ENCODE measurements at regions not wholly inside any gene's neighbourhood (a gene's known extent, or its start where the extent isn't known, plus 50 kb on each side); places are given as distances from the start of the nearest gene placed in this dataset.
"Not testable (repeated sequence)": the region's sequence is repeated elsewhere in the genome, so short reads cannot be mapped to it uniquely, and the experiment has no call there.

DNA sequence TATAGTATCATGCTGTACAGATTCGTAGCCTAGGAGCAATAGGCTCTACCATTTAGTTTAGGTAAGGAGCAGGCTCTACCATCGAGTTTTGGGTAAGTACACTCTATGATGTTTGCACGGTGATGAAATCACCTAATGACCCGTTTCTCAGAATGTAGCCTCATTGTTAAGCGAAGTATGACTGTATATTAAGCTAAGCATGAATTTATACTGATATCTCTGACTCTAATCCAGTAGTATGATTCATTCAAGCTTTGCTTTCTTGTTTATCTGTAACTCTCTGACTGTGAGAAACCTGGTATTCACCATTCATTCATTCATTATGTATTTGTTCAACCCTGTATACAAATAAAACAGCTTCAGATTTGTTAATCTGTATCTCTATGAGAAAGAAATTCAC, 283.9 kb upstream of the PRICKLE1 start:
- Histone ChIP-seq H3K9me3 (no peaks in the 10 kb centered on the region), H3K36me3 (no peaks in the 10 kb centered on the region), H3K4me1 (no peaks in the 10 kb centered on the region), H3K4me3 (no peak overlapping the region), H3K27ac (no peak overlapping the region), H3K27me3 (no peaks in the 10 kb centered on the region)
- TF ChIP-seq POLR2AphosphoS5 (IDR thresholded peaks at IDR 0.05; ENCODE audit: insufficient read depth in 1 of 2, low read depth in 1 of 2) (no peak), POLR2A (IDR thresholded peaks at IDR 0.05) (no peak)
- TF ChIP-seq, protein P1, sequence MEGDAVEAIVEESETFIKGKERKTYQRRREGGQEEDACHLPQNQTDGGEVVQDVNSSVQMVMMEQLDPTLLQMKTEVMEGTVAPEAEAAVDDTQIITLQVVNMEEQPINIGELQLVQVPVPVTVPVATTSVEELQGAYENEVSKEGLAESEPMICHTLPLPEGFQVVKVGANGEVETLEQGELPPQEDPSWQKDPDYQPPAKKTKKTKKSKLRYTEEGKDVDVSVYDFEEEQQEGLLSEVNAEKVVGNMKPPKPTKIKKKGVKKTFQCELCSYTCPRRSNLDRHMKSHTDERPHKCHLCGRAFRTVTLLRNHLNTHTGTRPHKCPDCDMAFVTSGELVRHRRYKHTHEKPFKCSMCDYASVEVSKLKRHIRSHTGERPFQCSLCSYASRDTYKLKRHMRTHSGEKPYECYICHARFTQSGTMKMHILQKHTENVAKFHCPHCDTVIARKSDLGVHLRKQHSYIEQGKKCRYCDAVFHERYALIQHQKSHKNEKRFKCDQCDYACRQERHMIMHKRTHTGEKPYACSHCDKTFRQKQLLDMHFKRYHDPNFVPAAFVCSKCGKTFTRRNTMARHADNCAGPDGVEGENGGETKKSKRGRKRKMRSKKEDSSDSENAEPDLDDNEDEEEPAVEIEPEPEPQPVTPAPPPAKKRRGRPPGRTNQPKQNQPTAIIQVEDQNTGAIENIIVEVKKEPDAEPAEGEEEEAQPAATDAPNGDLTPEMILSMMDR (IDR thresholded peaks at IDR 0.05) = no peak
- intact Hi-C loops (cut with DNase I) = no loop called here
- no peak for DNase-seq (ENCODE audit: extremely low spot score in 2 of 2)

DNA sequence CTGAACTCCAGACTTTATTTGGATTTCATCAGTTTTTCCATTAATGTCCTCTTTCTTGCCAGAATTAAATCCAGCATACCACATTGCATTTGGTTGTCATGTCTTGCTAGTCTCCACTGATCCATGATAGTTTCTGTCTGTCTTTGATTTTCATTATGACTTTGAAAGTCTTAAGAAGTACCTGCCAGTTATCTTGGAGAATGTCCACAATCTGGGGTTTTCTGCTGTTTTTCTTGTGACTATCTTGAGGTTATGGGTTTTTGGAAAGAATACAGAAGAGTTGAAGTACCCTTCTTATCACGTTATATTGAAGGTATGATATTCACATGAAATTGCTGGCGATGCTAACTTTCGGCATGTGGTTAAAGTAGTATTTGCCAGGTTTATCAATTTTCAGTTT, 282.3 kb upstream of the PRICKLE1 start:
- H3K4me1 ChIP-seq = no peaks in the 10 kb centered on the region
- H3K36me3 ChIP-seq = no peaks in the 10 kb centered on the region
- no peak overlapping the region for H3K27ac ChIP-seq
- no peak for DNase-seq (ENCODE audit: extremely low spot score in 2 of 2)
- no peak overlapping the region for H3K4me3 ChIP-seq
- TF ChIP-seq, protein P1 (IDR thresholded peaks at IDR 0.05) = no peak
- TF ChIP-seq POLR2A (IDR thresholded peaks at IDR 0.05) (no peak), POLR2AphosphoS5 (IDR thresholded peaks at IDR 0.05; ENCODE audit: insufficient read depth in 1 of 2, low read depth in 1 of 2) (no peak)
- H3K9me3 ChIP-seq = no peaks in the 10 kb centered on the region
- no peaks in the 10 kb centered on the region for H3K27me3 ChIP-seq
- intact Hi-C loops (cut with DNase I) = no loop called here

DNA sequence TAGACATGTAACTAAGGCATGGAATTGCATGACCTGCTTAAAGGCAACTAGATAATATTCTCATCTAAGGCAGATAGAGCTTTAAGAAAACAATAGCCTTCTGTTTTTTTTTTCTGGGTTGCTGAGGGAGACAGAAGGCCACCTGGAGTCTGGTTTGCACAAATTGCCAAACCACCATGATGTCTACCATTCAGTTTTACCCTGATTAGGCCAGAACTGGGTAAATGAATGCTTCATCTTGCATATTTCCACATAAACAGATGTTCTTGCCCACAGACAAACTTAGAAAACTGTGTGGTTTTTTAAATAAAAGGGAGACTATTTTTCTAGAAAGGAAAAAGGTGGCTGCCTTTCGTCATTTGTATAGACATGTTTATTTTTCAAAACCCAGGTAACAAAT, 278.7 kb upstream of the PRICKLE1 start:
- H3K4me1 ChIP-seq = no peaks in the 10 kb centered on the region
- TF ChIP-seq POLR2A (IDR thresholded peaks at IDR 0.05) = no peak
- TF ChIP-seq, protein P1 (IDR thresholded peaks at IDR 0.05) = no peak
- TF ChIP-seq POLR2AphosphoS5 (IDR thresholded peaks at IDR 0.05; ENCODE audit: insufficient read depth in 1 of 2, low read depth in 1 of 2) = no peak
- no peak overlapping the region for H3K4me3 ChIP-seq
- intact Hi-C loops (cut with DNase I) = no loop called here
- H3K36me3 ChIP-seq = no peaks in the 10 kb centered on the region
- H3K9me3 ChIP-seq = no peaks in the 10 kb centered on the region
- DNase-seq (ENCODE audit: extremely low spot score in 2 of 2) = no peak
- H3K27me3 ChIP-seq = no peaks in the 10 kb centered on the region
- H3K27ac ChIP-seq = no peak overlapping the region

DNA sequence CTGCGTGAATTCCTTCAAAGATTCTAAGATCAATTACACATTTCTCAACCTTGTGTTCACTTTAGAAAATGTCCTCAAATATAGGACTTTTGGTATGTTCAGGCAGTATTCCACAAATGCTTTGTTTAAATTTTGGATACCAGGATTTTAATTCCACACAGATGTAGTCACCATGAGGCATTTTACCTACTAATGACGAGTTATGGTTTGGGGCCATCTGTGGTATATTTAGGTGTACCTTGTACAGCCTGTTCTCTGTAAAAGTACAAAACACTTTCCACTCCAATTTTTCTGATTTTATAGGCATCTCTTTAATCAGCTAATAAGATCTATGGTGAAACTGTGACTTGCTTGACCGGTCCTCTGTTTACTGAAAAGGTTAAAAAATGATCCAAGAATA, 275.7 kb upstream of the PRICKLE1 start:
- Histone ChIP-seq H3K9me3 (no peaks in the 10 kb centered on the region), H3K4me3 (no peak overlapping the region), H3K27me3 (no peaks in the 10 kb centered on the region), H3K4me1 (no peaks in the 10 kb centered on the region), H3K27ac (no peak overlapping the region), H3K36me3 (no peaks in the 10 kb centered on the region)
- TF ChIP-seq POLR2A (IDR thresholded peaks at IDR 0.05) (no peak), POLR2AphosphoS5 (IDR thresholded peaks at IDR 0.05; ENCODE audit: insufficient read depth in 1 of 2, low read depth in 1 of 2) (no peak)
- TF ChIP-seq, protein P1 (IDR thresholded peaks at IDR 0.05) = no peak
- intact Hi-C loops (cut with DNase I) = no loop called here
- no peak for DNase-seq (ENCODE audit: extremely low spot score in 2 of 2)

DNA sequence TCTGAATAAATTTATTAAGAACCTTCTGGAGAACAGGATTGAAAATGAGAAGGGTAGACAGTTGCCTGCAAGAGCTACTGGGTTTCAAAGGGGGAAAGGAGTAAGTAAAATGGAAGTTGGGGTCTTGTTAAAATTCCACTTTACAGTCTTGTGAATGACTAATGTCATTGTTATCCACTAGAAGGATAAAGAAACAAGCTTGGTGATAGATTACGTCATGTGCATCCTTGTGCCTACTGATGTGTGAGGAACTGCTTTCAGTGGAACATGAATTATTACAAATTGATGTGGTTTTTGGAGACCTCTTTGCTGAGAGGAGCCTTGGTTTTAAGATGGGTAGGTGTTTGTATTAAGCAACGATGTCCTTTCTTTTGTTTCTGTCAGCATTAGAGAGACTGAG, 272.5 kb upstream of the PRICKLE1 start:
- Histone ChIP-seq H3K4me1 (no peaks in the 10 kb centered on the region), H3K27me3 (no peaks in the 10 kb centered on the region), H3K4me3 (no peak overlapping the region), H3K36me3 (no peaks in the 10 kb centered on the region), H3K27ac (no peak overlapping the region), H3K9me3 (no peaks in the 10 kb centered on the region)
- intact Hi-C loops (cut with DNase I) = no loop called here
- TF ChIP-seq, protein P1 (IDR thresholded peaks at IDR 0.05) = no peak
- no peak for TF ChIP-seq POLR2A (IDR thresholded peaks at IDR 0.05)
- no peak for TF ChIP-seq POLR2AphosphoS5 (IDR thresholded peaks at IDR 0.05; ENCODE audit: insufficient read depth in 1 of 2, low read depth in 1 of 2)
- DNase-seq (ENCODE audit: extremely low spot score in 2 of 2) = no peak

DNA sequence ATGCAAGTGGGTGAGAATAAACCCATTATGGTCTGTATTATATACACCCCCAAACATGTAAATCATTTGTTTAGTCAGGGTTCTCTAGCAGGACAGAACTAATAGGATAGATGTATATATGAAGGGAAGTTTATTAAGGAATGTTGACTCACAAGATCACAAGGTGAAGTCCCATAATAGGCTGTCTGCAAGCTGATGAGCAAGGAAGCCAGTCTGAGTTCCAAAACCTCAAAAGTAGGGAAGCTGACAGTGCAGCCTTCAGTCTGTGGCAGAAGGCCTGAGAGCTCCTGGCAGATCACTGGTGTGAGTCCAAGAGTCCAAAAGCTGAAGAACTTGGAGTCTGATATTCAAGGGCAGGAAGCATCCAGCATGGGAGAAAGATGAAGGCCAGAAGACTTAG, 270.8 kb upstream of the PRICKLE1 start:
- H3K27me3 ChIP-seq; H3K9me3 ChIP-seq; H3K27ac ChIP-seq; H3K4me3 ChIP-seq; H3K4me1 ChIP-seq; H3K36me3 ChIP-seq; intact Hi-C loops (cut with DNase I); DNase-seq (ENCODE audit: extremely low spot score in 2 of 2): not testable (repeated sequence)

Data from vagina (tissue), 2 donors.